GM18520 (cell line): ENCODE measurements at regions not wholly inside any gene's neighbourhood (a gene's known extent, or its start where the extent isn't known, plus 50 kb on each side); places are given as distances from the start of the nearest gene placed in this dataset.
"Not testable (repeated sequence)": the region's sequence is repeated elsewhere in the genome, so short reads cannot be mapped to it uniquely, and the experiment has no call there.

Experiments used
- ATAC-seq: cut with Tn5 transposase; IDR thresholded peaks from one replicate; pipeline ENCODE4 v1.9.1; 2021; ENCODE audit not compliant: unreplicated experiment

DNA sequence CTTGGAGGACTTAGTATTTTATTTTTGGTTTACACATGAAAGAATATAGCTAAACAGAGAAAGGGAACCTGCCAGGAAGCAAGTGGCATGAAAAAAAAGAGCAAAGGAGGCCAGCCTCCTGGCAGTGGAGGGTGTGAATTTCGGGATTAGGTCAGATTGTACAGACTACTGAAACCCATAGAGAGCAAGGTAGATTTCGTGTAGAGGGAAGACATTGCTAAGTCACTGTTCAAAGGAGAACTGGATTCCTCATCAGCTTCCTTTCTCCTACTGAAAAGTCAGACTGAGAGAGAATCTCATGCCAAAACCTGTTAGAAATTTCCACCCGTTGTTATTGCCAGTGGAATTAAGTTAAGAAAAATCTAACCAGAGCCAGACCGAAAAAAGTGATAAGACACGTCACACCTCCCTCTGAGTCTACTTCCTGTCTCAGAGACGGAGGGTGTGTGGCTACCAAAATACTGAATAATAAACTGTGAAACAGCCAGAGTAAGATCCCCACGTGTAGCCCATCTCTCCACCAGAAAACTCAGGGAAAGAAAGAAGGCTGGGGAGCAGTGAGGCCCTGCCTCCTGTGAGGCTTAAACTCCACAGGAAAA, 118.8 kb downstream of the SKIDA1 start:
- no peak for ATAC-seq

DNA sequence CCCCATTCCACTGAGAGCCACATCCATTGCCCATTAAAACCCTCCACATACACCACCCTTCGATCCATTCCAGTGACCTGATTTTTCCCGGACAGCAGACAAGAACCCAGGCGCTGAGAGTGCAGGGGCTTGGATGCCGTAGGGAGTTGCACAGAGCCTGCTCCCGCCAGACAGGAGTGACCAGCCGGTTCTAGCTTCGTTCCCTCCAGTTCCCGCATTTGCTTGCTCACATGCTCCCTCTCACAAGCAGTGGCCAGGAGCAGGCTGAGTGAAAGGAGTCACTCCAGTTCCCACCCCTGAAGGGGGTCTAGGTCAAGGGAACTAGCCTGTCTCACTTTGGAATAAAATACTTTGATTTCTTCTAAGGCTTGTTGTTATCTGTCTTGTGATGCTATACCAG, 119.5 kb downstream of the SKIDA1 start:
- no peak for ATAC-seq

DNA sequence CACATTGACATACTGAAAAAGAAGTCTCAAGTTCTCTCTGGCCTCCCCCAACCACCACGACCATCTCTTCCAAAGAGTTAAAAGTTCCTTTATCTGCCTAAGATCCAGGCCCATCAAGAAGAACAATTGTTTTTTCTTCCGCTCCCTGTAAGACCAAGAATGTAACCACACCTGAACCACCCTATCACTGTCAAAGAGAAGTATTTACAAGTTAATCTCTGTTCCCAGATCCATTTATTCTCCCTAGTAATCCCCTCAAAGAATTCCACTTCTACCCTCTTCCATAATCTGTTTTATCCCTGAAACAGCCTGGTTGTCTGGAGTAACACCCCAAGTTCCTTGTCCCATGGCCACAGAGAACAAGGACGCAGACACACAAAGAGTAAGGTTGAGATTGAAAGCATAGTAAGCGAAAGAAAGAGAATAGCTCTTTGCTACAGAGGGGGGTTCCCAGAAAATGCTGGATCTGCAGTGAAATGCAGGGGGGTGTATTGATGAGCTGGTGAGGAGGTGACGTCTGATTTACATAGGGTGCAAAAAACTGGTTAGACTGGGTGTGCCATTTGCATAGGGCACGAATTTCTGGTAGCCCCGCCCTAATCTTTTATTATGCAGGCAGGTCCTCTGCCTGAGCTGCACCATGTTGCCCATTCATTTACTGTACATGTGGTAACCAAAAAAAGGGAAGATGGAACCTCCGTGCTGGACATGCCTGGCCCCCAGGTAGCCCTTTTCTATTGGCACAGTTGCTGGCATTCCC, 122.0 kb downstream of the SKIDA1 start:
- no peak for ATAC-seq

DNA sequence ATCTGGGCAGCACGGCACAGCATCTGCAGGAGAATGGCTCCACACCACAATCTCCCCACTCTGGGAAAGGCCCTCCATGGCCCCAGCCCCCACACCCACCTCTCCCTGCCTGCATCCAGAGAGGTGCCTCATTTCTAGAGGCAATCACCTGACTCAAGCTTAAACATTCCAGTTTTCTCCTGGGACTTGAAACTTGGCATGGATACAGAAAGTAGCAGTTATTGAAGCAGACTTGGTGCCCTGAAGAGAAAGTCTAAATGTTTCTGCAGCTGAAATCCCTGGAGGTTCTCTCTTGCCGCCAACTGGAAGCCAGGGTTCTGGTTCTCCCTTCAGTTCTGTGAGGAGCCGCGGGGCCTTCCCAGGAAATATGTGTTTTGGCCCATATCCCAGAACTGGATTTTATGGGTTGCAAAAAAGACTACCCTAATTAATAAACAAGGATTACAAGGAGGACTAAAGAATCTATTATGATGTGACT, 122.8 kb downstream of the SKIDA1 start:
- ATAC-seq = no peak

DNA sequence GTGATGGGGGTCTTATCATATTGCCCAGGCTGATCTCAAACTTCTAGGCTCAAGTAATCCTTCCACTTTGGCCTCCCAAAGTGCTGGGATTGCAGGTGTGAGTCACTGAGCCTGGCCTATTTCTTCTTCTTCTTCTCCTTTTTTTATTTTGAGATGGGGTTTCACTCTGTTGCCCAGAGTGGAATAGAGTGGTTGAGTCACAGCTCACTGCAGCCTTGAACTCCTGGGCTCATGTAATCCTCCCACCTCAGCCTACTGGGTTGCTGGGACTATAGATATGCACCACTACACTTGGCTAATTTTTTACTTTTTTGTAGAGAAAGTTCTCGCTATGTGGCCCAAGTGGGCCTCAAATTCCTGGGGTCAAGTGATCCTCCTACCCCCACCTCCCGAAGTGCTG, 124.3 kb downstream of the SKIDA1 start:
- no peak for ATAC-seq

DNA sequence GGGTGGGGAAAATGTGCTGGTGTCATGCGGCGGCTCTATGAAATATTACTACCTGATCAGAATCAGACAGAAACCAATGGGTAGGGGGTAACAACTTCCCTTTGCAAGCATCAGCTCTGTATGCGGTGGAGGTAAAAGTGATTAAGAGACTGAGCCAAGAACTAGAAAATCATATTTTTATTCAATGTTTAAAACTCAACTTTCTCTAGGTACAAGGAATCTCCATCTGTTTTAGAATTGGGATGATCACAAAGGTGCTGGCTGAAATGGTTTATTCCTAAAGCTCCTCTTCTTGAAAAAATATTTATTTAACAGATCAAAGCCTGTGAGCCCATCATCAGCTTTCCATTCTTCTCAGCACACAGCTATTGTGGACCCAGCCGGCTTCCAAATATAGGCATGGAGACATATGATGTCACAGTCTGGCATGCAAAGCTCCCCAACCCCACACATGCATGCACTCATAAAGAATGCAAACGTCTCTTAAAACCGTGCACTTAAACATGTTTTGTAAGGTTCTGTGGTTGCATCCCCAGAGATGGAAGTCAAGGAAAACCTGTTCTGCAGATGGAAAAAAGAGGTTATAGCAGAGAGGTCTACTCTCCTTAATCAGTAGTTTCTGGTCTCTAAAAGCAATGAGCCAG, 126.0 kb downstream of the SKIDA1 start:
- no peak for ATAC-seq

DNA sequence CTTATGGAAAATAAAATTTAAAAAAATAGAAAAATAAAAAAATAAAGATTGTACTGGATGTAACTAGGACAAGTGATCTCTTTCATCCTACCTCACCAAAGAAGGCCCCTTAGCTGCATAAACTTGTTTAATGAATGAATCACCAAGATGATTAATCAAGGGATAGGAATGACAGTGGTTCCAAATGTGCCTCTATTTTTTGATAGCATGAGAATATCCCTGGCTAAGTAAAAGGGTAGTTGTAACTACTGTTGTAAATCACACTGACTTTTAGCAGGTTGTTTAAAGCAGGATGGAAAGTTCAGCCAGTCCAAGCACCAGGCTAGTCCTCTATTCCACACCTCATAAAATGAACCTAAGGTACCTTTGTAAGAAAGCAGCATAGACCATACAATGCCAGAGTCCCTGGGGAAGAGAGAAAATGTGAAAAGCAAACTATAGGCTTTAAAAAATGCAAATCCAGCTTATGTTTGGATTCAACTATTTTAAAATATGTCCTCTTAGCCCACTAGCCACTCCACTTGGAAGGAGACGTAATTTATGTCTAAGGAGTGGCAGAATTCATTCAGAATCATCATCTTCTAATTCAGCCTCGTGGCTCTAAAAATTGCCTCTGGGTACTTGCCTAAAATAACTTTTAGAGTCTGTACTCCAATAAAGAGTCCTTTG, 126.8 kb downstream of the SKIDA1 start:
- no peak for ATAC-seq

DNA sequence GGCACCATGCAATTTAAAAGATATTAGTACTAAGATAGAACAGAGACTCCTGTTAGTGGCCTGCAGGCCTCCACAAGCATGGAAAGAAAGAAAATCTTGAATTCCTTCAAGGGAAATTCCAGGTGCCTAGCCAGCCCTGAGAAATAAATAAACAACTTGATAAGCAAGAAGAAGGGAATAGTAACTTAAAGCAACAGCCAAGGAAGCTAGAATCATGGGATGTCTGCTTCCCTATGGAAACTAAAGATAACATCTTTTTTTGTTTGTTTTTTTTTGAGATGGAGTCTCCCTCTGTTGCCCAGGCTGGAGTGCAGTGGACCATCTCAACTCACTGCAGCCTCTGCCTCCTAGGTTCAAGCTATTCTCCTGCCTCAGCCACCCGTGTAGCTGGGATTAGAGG, 128.6 kb downstream of the SKIDA1 start:
- no peak for ATAC-seq

DNA sequence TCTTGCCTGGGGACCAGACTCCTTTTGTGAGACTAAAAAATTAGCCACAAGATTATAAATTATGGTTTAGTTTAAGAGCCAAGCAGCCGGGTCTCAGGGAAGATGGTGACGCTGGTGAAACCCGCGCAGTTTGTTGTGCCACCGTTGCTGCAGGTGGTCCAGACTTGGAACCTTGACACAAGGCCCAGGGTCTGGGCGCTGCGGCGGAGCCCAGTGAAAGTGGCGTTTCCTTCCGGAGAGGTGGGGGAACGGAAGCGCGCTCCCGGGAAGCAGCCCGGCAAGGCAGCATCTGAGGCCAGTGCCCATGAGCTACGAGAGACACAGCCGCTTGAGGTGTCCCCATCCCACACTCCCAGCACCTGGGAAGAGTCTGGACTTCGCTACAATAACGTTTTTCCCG, 131.6 kb downstream of the SKIDA1 start:
- ATAC-seq = no peak

DNA sequence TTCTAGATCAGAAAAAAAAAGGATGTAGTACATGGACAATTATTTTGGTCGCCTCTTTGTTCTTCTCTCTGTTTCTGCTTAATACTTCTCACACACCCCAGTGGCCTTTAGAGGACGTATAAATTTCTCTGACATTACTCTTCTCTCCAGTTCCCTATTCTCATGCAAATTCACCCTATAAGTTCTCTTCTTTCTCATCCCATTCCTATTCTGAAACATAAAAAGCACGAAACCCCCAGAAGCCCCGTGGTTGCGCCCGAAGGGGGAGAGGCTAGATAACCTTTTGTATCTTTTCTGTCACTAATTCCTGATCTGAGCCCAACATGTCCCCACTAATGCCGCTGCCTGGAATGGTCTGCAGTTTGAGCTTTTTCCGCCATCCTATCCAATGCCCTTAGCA, 136.9 kb downstream of the SKIDA1 start:
- ATAC-seq = no peak

DNA sequence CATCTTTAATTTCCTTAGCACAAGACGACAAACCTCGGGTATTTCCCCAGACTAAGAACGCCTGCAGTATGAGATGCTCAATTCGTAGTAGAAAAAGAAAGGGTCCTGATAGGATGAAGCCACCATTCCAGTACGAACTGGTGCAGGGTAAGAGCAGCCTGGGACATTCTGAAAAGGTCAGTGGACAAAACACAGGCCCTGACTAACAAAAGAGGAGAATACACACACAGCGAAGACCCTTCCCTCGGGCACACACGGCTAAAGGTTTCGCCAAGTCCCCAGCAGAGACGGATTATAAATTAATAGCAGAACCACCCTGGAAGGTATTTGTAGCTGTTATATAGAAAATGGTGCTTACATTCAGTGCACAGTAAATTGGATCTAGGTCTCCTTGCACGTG, 137.6 kb downstream of the SKIDA1 start:
- ATAC-seq = no peak

DNA sequence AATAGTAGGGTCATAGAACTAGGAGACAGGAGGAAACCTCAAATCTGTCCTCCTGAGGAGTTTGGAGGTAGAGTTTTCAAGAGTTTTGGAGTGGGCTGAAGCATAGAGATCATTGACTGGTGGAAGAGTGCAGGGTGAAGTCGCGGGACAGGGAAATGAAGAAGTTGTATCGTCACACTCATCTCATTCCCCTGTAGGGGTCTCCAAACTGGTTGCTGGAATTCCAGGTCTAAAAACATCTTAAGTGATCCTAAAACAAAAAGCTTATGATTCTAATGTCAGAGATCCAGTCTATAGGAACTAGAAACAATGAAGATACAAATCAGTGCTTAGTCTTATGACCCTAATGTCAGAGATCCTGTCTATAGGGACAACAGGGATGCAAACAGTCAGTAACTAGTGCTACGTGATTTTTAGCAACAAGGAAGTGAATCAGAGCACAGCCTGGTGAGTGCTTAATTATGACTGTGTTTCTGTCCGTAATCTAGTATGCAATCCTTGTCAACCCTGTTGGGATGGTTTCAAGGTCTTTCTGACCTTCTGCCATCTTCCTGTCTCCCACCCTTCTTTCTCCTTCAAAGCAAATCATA, 139.4 kb downstream of the SKIDA1 start:
- ATAC-seq = no peak

DNA sequence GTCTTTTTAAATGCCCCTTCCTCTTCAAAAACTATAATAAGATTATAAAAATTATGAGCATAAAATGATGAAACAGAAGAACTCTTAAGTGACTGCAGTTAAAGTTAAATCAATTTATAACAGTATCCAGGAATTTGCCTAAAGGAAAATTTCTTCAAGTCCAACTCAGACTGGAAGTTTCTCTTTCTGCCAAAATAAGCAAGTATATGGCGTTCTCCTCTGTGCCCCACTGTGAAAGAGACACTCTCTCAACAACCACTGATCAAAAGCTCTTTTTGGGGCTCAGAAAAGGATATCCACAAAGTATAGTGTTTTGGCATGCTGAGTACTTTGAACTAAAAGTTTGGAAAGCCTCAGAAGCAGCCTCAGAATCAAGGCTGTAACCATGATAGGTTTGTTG, 139.9 kb downstream of the SKIDA1 start:
- ATAC-seq = no peak

DNA sequence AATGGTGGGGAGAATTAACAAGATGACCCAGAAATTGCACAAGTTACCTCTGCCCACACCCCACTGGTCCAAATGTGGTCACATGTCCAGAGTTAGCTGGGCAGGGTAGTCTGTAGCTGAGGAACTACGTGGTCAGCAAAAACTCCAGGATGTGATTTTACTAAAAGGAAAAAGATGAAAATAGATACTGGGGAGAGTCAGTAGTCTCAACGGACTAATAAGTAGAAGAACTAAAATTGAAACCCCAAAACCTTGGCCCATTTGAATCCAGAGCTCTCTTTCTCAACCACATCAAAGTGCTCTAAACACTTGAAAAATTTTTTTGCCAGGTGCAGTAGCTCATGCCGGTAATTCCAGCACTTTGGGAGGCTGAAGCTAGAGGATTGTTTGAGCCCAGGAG, 146.3 kb downstream of the SKIDA1 start:
- ATAC-seq = no peak

DNA sequence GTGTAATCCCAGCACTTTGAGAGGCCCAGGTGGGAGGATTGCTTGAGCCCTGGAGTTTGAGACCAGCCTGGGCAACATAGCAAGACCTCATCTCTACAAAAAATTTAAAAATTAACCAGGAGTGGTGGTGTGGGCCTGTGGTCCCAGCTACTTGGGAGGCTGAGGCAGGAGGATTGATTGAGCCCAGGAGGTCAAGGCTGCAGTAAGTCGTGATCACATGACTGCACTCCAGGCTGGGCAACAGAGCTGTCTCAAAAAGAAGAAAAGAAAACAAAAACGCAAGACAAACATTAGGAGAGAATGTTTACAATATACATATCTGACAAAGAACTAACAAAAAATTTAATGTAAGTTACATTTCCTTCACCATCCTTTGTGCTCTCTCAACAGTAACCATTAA, 150.2 kb downstream of the SKIDA1 start:
- ATAC-seq = not testable (repeated sequence)

DNA sequence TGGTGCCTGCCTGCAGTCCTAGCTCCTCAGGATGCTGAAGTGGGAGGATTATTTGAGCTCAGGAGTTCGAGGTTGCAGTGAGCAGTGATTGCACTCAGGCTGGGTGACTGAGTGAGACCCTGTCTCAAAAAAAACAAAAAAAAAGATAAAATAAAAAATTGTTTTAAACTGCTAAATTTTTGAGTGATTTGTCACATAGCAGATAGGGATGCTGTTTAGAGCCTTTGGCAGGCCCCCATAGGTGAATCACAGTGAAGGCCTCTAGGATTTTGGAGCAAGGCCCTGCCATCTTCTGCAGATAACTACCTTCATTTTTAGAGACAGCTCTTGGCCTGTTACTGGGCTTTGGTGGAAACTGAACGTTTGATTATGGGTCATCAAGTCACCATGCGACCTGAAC, 151.6 kb downstream of the SKIDA1 start:
- not testable (repeated sequence) for ATAC-seq

DNA sequence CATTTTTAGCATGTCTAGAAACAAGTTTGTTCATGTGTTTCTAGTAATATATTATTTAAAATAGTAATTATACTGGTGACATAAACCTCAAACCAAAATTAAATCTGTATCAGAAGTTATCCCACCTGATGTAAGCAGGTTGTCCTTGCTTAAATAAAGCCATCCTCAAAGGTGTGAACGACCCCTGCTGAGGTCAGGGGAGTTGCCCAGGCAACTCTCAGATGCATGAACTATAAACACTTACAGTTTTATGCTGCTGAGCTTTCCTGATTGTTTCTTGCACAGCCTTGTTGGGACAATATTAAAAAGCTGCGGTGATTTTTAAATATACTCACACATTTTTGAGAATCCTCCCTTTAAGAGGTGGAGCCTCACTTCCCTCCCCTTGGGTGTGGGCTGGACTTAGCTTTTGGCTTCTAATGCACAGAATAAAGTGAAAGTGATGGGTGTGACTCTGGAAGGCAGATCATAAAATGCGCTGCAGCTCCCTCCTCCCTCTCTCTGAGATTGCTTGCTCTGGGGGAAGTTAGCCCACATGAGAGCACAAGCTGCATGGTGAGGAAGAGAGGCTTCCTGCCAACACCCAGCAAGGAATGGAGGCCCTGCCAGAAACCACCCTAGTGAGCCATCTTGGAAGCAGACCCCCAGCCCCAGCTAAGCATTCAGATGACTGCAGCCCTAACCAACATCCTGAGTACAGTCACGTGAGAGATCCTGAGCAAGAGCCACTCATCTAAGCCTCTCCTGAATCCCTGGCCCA, 152.7 kb downstream of the SKIDA1 start:
- no peak for ATAC-seq

DNA sequence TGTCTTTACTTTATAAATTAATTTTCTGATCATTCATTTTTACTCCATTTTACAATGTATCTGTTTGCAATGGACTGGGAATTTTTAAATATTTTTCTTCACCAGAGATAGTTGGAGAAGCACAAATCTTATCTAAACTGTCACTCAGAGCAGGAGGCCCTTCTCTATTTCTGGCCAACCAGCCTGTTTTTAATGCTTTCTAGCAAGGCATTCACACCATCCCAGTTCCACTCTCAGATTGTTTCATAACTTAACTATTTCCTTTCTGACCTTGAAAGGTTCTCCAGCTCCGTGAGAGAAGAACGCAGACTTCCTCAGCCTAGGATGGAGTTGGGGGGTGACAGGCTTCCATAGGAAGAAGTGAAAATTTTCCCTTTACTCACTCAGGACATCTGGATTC, 155.8 kb downstream of the SKIDA1 start:
- ATAC-seq = no peak

DNA sequence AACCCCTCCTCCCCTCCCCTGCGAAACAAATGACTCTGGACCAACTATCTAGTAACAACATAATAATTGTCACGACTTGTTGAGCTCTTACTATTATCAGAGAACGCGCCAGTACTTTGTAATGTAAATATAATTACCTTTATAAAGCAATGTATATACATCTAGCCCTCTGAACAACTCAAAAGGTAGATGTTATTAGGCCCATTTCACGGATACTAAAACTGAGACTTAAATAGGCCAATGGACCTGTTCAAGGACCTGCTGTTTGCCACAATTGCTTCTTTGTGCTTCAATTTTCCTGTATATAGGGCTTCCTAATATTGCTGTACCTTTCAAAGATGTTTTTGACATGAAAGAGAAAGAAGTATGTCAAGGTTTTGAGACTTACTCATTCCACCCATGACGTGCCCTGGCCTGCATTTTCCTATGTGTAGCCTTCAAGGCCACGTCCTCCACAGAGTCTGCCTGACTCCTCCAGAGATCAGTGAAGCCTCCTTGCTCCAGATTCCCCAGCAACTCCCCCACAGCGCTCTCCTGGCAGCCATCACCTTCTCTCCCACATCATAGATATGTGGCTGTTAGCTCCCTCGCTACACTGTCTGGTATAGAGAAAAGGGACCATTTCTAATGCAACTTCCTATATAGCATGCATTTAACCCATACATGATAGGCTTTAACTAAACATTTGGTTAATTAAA, 156.6 kb downstream of the SKIDA1 start:
- no peak for ATAC-seq

DNA sequence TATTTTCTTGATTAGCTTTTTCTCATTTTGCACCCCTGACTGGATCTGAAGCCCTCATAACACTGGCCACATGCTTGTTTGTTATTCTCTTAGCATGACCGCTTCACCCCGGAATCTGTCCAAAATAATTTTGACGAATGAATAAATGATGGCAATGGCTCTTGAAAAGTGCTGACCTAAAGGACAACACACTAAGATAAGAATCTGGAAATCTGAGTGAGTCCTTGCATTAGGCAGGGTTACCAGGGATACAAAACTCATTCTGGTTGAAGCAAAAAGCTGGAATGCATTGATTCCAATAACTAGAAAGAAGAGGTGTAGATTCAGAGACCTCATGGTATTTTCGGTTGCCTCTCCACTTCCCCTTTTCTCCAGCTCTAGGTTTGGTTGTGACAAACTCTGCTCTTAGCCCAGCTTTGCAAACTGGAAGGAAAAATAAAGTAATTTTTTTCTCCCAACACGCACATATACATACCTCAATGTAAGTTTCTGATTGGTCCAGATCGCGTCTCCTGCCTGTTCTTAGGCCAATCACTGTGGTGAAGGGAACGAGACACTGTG, 157.4 kb downstream of the SKIDA1 start:
- peak; percentile 45 for ATAC-seq
